HL-60 (cell line): ENCODE measurements at regions not wholly inside any gene's neighbourhood (a gene's known extent, or its start where the extent isn't known, plus 50 kb on each side); places are given as distances from the start of the nearest gene placed in this dataset.

Experiments used
- DNase-seq, 2 experiments: peaks; one replicate each; pipeline ENCODE4 v3.0.0-alpha.2; 2010 to 2020; ENCODE audit warnings: low read depth in 1 of 2, low spot score in 1 of 2
- H3K27ac ChIP-seq: fragments of 250-450 bp; sonication (Bioruptor Pico); replicated peaks from 2 replicates; pipeline ENCODE4 v1.5.1; 2020; ENCODE audit warnings: mild to moderate bottlenecking, moderate library complexity
- H3K27me3 ChIP-seq: fragments of 250-450 bp; sonication (Bioruptor Pico); 2 replicates; pipeline ENCODE4 v1.5.1; 2021; ENCODE audit warnings: mild to moderate bottlenecking, moderate library complexity; ENCODE audit not compliant: insufficient read depth, poor library complexity, severe bottlenecking
- H3K4me3 ChIP-seq: replicated peaks from 2 replicates; pipeline ENCODE4 v1.5.1; 2011; ENCODE audit warnings: mild to moderate bottlenecking, control low read depth, low read length; ENCODE audit not compliant: insufficient read depth
- CTCF ChIP-seq: IDR thresholded peaks from one replicate; pipeline ENCODE4 v1.5.1; 2011; ENCODE audit warnings: low read length, control low read depth, inconsistent platforms; ENCODE audit not compliant: insufficient read depth
- GABPA ChIP-seq: IDR thresholded peaks from 2 replicates; pipeline ENCODE4 v1.6.1; 2012; ENCODE audit warnings: low read depth
- POLR2AphosphoS5 ChIP-seq: IDR thresholded peaks from 2 replicates; pipeline ENCODE4 v1.6.1; 2012; ENCODE audit warnings: low read depth
- REST ChIP-seq: IDR thresholded peaks from 2 replicates; pipeline ENCODE4 v1.6.1; 2012; ENCODE audit warnings: low read depth; ENCODE audit not compliant: insufficient replicate concordance
- SPI1 ChIP-seq: IDR thresholded peaks from 2 replicates; pipeline ENCODE4 v1.6.1; 2012; ENCODE audit warnings: low read depth, mild to moderate bottlenecking, borderline replicate concordance

- Histone ChIP-seq H3K27ac (no peak overlapping the region), H3K27me3 (peaks cover 4% of the 10 kb centered on the region), H3K4me3 (no peak overlapping the region)
- no peak for TF ChIP-seq CTCF
- no peak for TF ChIP-seq SPI1
- TF ChIP-seq REST: no peak
- TF ChIP-seq POLR2AphosphoS5: no peak
- no peak for TF ChIP-seq GABPA
- no peak for DNase-seq
These were observed 183.3 kb downstream of the EDN1 start for GRCh38 chr6:12473494-12473893.

- DNase-seq: no peak
- H3K27me3 ChIP-seq: peaks cover 4% of the 10 kb centered on the region
- TF ChIP-seq REST (no peak), GABPA (no peak), SPI1 (no peak), POLR2AphosphoS5 (no peak)
- H3K4me3 ChIP-seq: no peak overlapping the region
- H3K27ac ChIP-seq: no peak overlapping the region
These were observed 184.3 kb downstream of the EDN1 start for GRCh38 chr6:12474167-12475140.

GRCh38 chr6:12476484-12476883 is 186.3 kb downstream of the EDN1 start:
- Histone ChIP-seq H3K27ac (no peak overlapping the region), H3K4me3 (no peak overlapping the region), H3K27me3 (peaks cover 4% of the 10 kb centered on the region)
- no peak for TF ChIP-seq GABPA
- no peak for TF ChIP-seq SPI1
- no peak for TF ChIP-seq CTCF
- no peak for TF ChIP-seq POLR2AphosphoS5
- no peak for TF ChIP-seq REST
- no peak for DNase-seq
